ENCODE measurements at regions not wholly inside any gene's neighbourhood (a gene's known extent, or its start where the extent isn't known, plus 50 kb on each side); places are given as distances from the start of the nearest gene placed in this dataset.

DNA sequence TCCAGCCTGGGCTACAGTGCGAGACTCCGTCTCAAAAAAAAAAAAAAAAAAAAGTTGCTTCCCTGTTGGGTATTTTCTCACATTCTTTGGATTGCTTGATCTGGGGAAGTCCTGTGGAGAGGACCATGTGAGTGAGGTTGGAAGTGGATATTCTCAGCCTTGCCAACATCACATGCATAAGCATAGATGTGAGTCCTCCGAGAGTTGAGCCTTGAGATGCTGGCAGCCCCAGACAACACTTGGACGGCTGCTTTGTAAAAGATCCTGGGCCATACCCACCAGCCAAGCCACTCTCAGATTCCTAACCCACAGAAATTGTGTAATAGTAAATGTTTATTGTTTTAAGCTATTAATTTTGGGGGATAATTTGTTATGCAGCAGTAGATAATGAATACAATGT is 1570.0 kb upstream of the GOT2 start:
- Histone ChIP-seq H4K20me1 (ENCODE audit: control insufficient read depth, insufficient read depth, low read depth, low read length) (no peaks in the 10 kb centered on the region), H3K27me3 (ENCODE audit: control insufficient read depth, low read length) (no peaks in the 10 kb centered on the region), H3F3A (ENCODE audit: control insufficient read depth, insufficient read depth) (no peaks in the 10 kb centered on the region), H3K4me2 (ENCODE audit: low read length) (no peak overlapping the region), H3K79me2 (ENCODE audit: control insufficient read depth, low read length) (no peaks in the 10 kb centered on the region), H3K9me3 (ENCODE audit: control insufficient read depth, insufficient read depth, low read length) (no peaks in the 10 kb centered on the region), H3K4me3 (ENCODE audit: low read length) (no peak overlapping the region), H3K36me3 (ENCODE audit: control insufficient read depth, low read length) (no peaks in the 10 kb centered on the region), H3K27ac (ENCODE audit: low read depth, low read length) (no peak overlapping the region), H3K4me1 (ENCODE audit: control insufficient read depth, low read length) (no peaks in the 10 kb centered on the region), H3K9me2 (replicated peaks; ENCODE audit: control insufficient read depth, low read length) (no peaks in the 10 kb centered on the region)
- TF ChIP-seq, protein P1, sequence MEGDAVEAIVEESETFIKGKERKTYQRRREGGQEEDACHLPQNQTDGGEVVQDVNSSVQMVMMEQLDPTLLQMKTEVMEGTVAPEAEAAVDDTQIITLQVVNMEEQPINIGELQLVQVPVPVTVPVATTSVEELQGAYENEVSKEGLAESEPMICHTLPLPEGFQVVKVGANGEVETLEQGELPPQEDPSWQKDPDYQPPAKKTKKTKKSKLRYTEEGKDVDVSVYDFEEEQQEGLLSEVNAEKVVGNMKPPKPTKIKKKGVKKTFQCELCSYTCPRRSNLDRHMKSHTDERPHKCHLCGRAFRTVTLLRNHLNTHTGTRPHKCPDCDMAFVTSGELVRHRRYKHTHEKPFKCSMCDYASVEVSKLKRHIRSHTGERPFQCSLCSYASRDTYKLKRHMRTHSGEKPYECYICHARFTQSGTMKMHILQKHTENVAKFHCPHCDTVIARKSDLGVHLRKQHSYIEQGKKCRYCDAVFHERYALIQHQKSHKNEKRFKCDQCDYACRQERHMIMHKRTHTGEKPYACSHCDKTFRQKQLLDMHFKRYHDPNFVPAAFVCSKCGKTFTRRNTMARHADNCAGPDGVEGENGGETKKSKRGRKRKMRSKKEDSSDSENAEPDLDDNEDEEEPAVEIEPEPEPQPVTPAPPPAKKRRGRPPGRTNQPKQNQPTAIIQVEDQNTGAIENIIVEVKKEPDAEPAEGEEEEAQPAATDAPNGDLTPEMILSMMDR (IDR thresholded peaks at IDR 0.05; ENCODE audit: low read depth, low read length, poor library complexity, severe bottlenecking), result no peak
- no peak for TF ChIP-seq EZH2phosphoT487 (IDR thresholded peaks at IDR 0.05; ENCODE audit: borderline replicate concordance, low read length)

DNA sequence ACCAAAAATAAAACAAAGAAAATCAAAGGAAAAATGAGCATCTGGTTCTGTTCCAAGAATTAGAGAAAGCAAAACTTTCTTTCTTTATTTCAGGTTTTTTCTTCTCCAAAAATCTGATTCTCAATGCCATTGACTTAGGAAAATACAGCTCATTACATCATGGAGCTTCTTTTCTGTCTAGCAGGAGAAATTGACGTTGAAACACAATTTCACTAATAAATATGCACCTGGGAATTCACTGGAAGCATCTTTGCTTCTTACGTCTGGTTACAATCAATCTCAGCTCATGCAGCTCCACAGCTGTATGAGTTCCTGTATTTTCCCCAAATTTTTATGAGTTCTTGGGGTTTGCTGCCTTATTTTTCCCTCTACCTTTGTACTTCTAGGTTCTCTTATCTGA is 1568.6 kb upstream of the GOT2 start:
- no peak overlapping the region for H3K4me3 ChIP-seq (ENCODE audit: low read length)
- H3K4me1 ChIP-seq (ENCODE audit: control insufficient read depth, low read length), result no peaks in the 10 kb centered on the region
- no peaks in the 10 kb centered on the region for H3F3A ChIP-seq (ENCODE audit: control insufficient read depth, insufficient read depth)
- H3K4me2 ChIP-seq (ENCODE audit: low read length), result no peak overlapping the region
- no peaks in the 10 kb centered on the region for H4K20me1 ChIP-seq (ENCODE audit: control insufficient read depth, insufficient read depth, low read depth, low read length)
- no peaks in the 10 kb centered on the region for H3K9me3 ChIP-seq (ENCODE audit: control insufficient read depth, insufficient read depth, low read length)
- TF ChIP-seq, protein P1 (IDR thresholded peaks at IDR 0.05; ENCODE audit: low read depth, low read length, poor library complexity, severe bottlenecking), result no peak
- no peak for TF ChIP-seq EZH2phosphoT487 (IDR thresholded peaks at IDR 0.05; ENCODE audit: borderline replicate concordance, low read length)
- no peaks in the 10 kb centered on the region for H3K27me3 ChIP-seq (ENCODE audit: control insufficient read depth, low read length)
- H3K9me2 ChIP-seq (replicated peaks; ENCODE audit: control insufficient read depth, low read length), result no peaks in the 10 kb centered on the region
- no peaks in the 10 kb centered on the region for H3K79me2 ChIP-seq (ENCODE audit: control insufficient read depth, low read length)
- H3K36me3 ChIP-seq (ENCODE audit: control insufficient read depth, low read length), result no peaks in the 10 kb centered on the region
- H3K27ac ChIP-seq (ENCODE audit: low read depth, low read length), result no peak overlapping the region

DNA sequence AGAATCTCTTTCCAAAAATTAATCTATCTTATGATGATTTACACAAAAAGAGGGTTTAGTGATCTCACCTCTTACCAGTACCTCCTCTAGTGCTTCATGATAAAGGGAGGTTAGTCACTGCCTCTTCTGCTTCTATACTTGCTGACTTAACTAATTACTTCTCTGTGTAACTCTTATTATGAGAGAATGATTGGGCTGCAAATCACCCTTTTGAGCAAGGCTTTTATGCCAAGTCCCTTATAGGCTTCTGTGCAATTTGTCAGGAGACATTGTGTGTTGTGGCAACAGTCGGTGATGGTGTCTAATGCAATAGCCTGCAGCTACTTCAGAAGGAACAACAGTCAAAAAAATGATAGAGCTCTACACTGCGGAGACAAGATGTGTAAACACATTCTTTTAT is 1568.1 kb upstream of the GOT2 start:
- H3K9me2 ChIP-seq (replicated peaks; ENCODE audit: control insufficient read depth, low read length), result no peaks in the 10 kb centered on the region
- TF ChIP-seq, protein P1 (IDR thresholded peaks at IDR 0.05; ENCODE audit: low read depth, low read length, poor library complexity, severe bottlenecking), result no peak
- no peak for TF ChIP-seq EZH2phosphoT487 (IDR thresholded peaks at IDR 0.05; ENCODE audit: borderline replicate concordance, low read length)

More for the DNA sequence above, 1568.1 kb upstream of the GOT2 start:
- H3K4me3 ChIP-seq (ENCODE audit: low read length), result no peak overlapping the region
- no peaks in the 10 kb centered on the region for H3K36me3 ChIP-seq (ENCODE audit: control insufficient read depth, low read length)
- no peaks in the 10 kb centered on the region for H3K27me3 ChIP-seq (ENCODE audit: control insufficient read depth, low read length)
- no peaks in the 10 kb centered on the region for H3K4me1 ChIP-seq (ENCODE audit: control insufficient read depth, low read length)
- H3K79me2 ChIP-seq (ENCODE audit: control insufficient read depth, low read length), result no peaks in the 10 kb centered on the region
- H3K27ac ChIP-seq (ENCODE audit: low read depth, low read length), result no peak overlapping the region
- H4K20me1 ChIP-seq (ENCODE audit: control insufficient read depth, insufficient read depth, low read depth, low read length), result no peaks in the 10 kb centered on the region
- H3K9me3 ChIP-seq (ENCODE audit: control insufficient read depth, insufficient read depth, low read length), result no peaks in the 10 kb centered on the region
- no peaks in the 10 kb centered on the region for H3F3A ChIP-seq (ENCODE audit: control insufficient read depth, insufficient read depth)
- H3K4me2 ChIP-seq (ENCODE audit: low read length), result no peak overlapping the region

All from DOHH2 (cell line).